HG02885 (cell line): ENCODE measurements at regions not wholly inside any gene's neighbourhood (a gene's known extent, or its start where the extent isn't known, plus 50 kb on each side); places are given as distances from the start of the nearest gene placed in this dataset.
"Not testable (repeated sequence)": the region's sequence is repeated elsewhere in the genome, so short reads cannot be mapped to it uniquely, and the experiment has no call there.

Experiments
- ATAC-seq: cut with Tn5 transposase; IDR thresholded peaks from one replicate; pipeline ENCODE4 v1.9.1; 2021; ENCODE audit warnings: mild to moderate bottlenecking; ENCODE audit not compliant: unreplicated experiment, poor library complexity

DNA sequence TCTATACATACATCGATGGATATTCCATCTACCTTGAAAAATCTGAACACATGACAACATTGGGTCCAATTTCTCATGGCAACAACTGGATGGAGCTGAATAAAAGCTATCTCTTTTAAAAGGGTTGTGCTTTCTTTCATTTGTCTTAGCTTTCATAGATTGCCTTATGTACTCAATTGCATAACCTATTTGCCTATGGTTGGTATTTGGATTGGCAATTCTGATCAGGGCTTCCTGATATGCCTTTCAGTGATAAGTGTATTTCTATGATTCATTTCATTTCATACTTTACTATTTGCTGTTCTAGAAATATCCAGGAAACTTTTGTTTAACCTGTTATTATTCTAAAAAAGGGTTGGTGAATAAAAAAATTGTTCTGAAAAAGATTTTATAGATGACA is 509.9 kb downstream of the GRXCR1 start:
- ATAC-seq = no peak

DNA sequence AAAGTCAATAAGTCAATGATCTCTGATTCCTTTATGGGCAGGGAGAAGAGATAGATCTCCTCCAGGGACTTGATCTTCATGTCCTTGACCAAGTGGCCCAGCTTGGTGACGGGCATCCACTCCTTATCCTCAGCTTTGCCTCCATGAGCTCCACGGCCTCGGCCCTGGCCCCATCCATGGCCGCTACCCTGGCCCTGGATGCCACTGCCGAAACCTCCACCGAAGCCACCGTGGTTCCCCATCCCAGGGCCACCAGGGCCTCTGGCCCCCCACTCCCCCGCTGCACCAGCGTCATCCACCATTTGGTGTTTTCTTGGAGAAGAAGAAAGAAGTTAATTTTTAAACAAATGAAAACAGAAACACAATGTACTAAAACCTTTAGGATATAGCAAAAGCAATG is 518.1 kb downstream of the GRXCR1 start:
- ATAC-seq = no peak

DNA sequence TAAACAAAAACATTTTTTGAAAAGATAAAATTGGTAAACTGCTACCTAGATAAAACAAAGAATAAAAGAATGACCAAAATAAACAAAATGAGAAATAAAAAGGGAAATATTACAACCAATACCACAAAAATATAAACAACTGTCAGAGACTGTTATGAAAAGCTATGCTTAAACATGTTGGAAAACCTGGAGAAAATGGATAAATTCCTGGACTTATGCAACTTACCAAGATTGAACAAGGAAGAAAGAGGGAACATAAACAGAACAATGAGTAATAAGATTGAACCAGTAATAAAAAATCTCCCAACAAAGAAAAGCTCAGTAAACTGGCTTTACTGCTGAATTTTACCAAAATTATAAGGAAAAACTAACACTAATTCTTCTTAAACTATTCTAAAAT is 518.7 kb downstream of the GRXCR1 start:
- no peak for ATAC-seq

DNA sequence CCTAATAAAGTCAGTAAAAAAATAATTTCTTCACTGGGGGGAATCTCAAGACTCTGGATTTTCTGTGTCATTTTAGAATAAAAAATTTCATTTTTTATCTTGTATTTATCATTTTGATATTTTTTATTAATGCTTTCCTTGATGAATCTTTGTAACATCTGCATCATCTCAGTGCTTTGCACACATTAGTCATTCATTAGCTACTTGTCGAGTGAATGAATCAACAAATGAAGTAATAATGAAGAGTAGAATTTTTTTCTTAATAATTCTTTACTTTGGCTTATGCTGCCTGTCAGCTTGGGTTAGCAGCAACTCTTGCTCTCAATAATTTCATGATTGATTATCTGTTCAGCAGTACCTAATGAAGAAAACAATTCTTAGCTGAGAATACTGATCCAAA is 530.8 kb downstream of the GRXCR1 start:
- no peak for ATAC-seq

DNA sequence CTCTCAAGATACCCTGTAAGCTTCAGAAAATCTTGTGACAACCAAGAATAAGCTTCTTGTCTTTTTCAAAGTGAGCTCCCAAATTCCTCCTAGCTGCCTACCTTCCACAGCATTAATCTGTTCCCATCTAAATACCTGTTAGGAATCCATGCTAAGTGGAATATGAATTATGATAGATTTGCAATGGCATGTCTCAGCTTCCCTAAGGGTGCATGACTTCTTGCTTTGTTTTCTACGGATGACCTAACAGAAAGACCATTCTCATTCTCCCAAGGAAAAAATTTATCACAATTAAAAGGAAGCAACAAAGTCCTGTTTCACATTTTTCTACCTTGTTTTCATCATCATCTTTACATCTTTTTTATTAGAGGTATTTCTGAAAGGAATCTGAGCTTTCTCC is 532.7 kb downstream of the GRXCR1 start:
- no peak for ATAC-seq

DNA sequence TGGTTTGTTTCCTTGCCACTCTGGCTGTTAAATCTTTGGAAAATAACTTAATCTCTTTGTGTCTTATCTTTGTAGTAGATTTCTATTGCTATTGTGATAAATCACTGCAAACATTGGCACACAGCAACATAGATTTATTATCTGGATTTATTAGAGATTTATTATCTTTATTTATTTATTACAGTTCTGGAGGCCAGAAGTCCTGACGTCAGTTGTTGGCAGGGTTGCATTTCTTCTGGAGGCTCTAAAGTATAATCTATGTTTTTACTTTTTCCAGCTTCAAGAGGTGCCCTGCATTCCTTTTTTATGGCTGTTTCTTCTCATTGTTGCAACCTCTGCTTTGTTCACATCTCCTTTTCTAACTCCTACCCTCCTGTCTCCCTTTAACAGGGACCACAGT is 542.8 kb downstream of the GRXCR1 start:
- no peak for ATAC-seq

DNA sequence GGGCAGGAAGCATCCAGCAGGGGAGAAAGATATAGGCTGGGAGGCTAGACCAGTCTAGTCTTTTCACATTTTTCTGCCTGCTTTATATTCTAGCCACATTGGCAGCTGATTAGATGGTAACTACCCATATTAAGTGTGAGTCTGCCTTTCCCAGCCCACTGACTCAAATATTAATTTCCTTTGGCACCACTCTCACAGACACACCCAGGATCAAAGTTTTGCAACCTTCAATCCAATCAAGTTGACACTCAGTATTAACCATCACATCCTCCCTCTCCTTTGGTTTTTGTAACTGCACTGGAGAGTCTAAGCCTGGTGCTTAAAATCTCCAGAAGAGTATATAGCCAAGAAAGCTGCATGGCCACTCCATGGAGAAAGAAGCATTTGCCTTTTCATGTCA is 560.4 kb downstream of the GRXCR1 start:
- no peak for ATAC-seq

DNA sequence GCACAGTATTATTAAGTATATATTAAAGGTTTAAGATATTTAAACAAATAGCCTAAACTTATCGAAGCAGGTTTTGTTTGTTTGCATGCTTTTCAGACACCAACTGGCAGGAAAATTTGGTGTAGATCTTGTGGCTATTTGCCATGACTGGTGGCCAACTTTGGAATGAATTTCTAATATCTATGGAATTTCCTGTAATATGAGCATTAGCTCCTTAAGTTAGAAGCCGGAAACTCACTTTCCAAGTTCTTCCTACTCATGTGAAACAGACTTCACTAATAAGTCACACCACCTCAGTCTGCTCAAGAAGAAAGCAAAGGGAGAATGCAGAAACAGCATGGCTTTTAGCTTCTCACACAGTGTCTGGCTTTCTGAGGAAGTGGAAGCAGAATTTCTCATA is 563.9 kb downstream of the GRXCR1 start:
- ATAC-seq = no peak

DNA sequence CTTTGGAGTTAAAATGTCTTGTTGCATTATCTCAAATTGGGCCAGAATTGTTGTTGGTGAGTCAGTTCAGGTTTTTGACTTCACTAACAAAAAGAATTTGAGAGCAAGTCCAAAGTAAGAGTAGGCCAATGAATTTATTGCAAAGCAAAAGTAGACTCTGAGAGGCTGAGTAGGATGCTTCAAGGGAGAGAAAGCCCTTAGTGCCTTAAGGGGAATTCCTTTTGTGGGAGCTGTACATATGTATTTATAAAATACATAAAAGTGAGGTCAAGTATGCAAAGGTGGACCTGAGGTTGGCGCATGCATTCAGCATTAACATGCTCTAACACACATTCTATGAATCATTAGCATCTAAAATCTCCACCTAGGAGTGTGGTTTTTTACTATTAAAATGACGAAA is 565.4 kb downstream of the GRXCR1 start:
- no peak for ATAC-seq

DNA sequence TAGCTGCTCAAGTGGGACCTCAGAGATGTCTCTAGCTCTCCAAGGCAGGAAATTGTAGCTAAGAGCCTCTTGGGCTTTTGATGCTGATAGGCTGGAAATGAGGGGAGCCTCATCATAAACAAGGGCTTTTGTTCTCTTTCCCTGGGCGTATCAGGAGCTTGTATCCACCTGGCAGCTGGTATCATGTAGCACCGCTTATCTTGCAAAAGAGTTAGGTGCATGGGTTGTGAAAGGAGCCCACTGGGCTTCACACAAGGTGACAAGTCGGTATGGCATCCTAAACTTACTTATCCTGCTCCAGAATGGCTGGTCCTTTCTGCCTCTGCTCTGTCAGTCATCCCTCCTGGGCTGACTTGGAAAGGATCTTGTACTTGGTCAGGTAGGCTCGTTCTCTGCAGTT is 565.8 kb downstream of the GRXCR1 start:
- ATAC-seq = no peak

DNA sequence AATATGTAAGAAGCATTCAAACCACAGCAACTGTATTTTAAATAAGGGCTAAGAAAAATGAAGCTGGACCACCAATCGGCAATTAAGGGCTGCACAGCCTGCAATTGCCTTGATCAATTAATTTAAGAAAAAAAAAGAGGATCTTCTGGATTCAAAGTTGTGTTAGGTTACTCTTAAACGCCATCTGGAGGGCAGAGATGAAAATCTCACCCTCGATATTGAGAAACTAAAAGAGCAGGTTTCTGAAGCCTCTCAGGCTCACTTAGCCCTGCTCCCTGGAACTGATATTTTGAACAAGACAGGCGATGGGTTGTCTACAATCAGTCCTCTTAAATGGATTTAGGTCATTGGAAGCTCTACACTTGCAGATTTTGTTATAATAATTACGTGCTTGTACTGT is 579.4 kb downstream of the GRXCR1 start:
- ATAC-seq = peak; percentile 45

DNA sequence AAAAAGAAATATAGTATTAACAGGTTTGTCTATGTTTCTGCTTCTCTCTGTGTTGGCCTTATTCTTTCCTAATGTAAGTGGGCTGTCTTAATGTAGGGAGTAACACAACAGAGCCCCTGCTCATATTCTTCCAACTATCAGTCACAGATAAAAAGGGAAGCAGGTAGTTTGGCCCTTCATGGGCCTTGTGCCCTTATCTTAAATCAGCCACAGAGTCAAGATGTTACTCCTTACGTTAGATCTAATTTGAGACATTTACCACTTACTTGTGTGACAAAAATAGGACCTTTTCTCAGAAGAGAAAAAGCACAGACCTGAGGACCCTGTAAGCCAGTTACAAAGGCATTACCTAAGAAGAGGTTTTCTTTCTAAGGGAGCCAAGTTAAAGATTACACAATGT is 589.0 kb downstream of the GRXCR1 start:
- ATAC-seq = no peak

DNA sequence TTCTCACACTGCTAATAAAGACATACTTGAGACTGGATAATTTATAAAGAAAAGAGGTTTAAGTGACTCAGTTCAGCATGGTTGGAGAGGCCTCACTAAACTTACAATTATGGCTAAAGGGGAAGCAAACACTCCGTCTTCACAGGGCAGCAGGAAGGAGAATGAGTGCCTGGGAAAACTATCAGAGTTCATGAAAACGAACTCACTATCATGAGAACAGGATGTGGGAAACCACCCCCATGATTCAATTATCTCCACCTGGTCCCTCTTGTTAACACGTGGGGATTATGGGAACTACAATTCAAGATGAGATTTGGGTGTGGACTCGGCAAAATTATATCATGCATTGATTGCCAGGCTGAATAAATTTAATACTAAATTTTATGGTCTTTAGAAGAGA is 592.7 kb downstream of the GRXCR1 start:
- no peak for ATAC-seq

DNA sequence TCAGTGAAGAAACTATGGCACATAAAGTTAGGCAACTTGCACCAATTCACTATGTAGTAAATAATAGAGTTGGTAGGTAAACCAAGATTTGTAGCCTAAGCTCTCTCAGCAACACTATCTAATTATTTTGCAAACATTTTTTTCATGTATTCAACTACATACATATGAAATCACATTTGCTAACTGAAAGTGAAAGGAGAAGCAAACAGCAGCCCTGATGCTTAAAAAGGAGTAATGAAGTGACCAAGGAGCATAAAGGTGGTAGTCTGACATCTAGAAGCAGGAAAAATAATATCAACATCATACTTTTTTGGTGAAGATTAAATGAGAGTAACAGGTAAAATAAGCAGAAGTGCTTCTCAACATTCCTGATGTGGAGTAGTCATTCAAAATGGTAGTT is 603.7 kb downstream of the GRXCR1 start:
- ATAC-seq = peak; percentile 46

DNA sequence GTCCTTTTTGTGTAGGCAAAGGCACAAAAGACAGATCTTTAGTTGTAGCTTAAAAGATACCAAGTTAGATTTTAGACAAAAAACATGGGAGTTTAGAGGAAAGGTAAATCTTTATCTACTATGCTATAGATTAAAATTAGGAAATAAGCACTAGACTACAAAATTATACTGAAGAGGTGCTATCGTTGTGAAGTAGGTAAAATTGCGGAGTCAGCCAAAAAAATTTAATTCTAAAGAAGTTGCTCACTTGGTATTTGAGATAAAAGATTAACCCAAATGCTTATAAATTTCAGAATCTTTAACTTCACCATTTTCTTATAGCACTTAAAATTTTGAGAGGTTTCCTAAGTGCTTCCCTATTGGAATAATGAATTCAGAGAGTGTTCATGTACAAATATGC is 604.1 kb downstream of the GRXCR1 start:
- no peak for ATAC-seq

DNA sequence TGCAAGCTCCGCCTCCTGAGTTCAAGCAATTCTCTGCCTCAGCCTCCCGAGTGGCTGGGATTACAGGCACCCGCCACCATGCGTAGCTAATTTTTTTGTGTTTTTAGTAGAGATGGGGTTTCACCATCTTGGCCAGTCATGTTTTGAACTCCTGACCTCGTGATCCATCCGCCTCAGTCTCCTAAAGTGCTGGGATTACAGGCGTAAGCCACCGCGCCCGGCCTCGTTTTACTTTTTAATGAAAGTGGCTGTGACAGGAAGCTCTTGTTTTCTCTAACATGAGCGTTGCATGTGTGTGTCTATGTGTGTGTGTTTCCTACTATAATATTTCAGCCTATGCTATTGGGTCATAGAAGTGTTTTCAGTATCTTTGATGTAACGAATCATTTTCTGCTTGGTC is 613.3 kb downstream of the GRXCR1 start:
- not testable (repeated sequence) for ATAC-seq

DNA sequence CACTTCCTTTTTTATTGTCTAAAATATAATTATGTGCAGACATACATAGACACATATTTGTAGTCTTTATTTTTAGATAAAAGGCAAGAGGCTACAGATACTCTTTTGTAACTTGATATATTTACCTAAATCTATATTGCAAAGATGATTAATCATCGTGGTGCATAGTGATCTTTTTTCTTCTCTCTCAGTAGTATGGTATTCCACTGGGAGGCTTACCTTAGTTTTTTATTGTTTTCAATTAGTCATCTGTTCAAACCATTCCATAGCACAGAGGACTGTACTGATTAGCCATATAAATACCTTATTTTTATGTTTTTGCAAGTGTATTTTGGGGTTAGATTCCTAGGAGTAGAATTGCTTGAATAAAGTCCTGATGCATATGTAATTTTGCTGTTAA is 619.7 kb downstream of the GRXCR1 start:
- ATAC-seq = no peak

DNA sequence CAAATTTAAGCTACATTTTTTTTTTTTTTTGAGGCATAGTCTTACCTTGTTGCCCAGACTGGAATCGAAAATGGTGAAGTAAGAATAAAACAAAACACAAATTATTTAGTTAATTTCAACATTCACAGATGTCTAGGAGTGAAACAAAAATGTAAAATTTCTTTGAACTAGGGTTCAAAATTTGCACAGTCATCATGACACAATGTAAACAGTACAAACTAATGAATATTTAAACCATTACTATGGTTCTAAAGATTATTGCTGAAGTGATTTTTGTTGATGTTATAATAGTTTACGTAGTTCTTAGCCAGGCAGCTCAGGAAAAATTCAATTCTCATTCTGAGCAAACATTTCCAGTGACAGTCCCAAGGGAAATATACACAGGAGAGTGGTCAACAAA is 633.1 kb downstream of the GRXCR1 start:
- no peak for ATAC-seq

DNA sequence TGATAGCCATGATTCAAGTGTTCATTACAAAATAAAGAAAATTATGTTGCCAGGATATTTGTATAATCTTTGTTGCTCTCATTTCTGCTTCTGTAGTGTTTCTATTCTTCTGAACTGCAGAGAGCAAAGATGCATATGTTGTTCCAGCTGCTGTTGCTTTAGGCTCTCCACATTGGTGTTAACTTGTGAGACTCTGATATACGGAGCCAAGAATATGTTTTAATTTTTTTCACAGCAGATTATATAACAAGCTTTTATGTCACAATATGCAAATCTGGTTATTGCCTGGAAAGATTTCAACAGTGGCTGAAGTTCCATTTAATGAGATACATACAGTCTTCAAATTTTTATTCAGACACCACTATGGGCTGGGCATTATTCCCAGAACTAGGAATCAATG is 655.0 kb downstream of the GRXCR1 start:
- ATAC-seq = no peak

DNA sequence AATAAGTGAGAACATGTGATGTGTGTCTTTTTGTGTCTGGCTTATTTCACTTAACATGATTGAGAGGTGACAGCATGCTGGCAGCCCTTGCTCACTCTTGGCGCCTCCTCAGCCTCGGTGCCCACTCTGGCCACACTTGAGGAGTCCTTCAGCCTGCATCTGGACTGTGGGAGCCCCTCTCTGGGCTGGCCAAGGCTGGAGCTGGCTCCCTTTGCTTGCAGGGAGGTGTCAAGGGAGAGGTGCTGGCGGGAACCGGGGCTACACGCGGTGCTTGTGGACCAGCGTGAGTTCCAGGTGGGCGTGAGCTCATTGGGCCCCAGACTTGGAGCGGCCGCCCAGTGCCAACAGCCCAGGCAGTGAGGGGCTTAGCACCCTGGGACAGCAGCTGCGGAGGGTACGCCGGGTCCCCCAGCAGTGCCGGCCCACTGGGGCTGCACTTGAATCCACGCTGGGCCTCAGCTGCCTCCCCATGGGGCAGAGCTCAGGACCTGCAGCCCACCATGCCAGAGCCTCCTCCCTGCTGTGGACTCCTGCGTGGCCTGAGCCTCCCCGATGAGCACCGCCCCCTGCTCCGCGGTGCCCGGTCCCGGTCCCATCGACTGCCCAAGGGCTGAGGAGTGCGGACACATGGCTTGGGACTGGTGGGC is 658.6 kb downstream of the GRXCR1 start:
- no peak for ATAC-seq

DNA sequence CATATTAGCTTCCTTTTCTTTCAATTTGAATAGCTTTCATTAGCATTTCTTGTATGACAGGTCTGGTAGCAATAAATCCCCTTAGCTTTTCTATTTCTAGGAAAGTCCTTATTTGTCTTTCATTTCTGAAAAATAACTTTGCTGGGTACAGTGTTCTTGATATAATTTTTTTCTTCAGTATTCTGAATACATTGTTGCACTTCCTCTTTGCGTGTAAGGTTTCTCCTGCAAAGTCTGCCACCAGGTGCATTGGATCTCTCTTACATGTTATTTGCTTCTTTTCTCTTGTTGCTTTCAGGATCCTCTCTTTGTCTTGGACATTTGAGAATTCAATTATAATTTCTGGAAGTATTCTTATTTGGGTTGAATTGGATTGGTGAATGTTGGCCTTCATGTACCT is 663.7 kb downstream of the GRXCR1 start:
- ATAC-seq = no peak

DNA sequence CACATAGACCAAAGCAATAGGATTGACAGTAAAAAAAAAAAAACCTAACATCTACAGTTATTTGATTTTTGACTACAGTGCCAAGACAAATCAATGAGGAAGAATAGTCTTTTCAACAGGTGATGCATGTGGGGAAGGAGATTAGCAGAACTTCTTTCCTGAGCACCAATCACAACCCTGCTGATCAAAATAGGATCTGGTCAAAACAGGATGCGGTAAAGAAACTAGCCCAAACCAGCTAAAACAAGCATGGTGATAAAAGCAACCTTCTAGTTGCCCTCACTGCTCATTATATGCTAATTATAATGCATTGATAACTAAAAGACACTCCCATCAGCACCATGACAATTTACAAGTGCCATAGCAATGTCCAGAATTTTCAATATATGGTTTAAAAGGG is 667.5 kb downstream of the GRXCR1 start:
- no peak for ATAC-seq

DNA sequence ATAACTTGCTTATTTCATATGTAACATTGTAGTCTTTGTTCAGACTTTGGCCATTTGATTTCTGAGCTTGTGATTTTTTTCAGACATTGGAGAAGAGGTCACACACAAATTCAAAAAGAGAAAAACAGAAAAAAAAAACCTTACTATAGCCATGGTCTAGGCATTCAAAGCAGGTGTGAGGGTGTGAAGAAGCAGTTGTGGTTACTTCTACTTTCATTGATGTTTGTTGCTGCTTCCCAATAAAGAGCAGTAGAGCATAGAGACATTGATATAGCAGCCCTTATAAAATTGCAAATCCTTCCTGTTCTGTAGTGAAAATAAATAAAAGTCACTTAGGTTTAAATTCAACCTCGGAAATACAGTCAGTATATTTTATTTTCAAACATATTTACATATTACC is 671.6 kb downstream of the GRXCR1 start:
- no peak for ATAC-seq
